IPS-NIHi11 (cell line): ENCODE measurements at regions not wholly inside any gene's neighbourhood (a gene's known extent, or its start where the extent isn't known, plus 50 kb on each side); places are given as distances from the start of the nearest gene placed in this dataset.

ENCODE experiments used
- DNase-seq: peaks from one replicate; pipeline ENCODE4 v3.0.0; 2012; ENCODE audit warnings: mixed read lengths, low spot score

DNA sequence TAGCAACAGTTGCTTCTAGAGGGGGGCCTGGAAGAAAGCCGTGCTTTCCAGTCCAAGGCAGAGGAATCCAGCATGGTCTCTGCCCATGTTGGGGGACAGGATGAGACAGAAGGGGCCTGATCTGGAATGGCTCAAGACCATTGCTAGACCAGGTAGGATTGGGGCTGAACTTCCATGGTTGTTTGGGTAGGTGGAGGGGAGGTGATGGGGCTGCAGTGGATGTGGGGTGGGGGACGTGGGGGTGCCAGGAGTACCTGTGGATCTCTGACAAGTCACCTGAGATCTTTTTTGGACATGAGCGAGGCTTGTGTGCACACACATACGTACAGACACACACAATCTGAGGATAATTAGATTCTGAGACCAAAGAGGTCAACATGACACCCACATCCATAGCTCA lies 228.7 kb upstream of the SKOR2 start:
- no peak for DNase-seq

DNA sequence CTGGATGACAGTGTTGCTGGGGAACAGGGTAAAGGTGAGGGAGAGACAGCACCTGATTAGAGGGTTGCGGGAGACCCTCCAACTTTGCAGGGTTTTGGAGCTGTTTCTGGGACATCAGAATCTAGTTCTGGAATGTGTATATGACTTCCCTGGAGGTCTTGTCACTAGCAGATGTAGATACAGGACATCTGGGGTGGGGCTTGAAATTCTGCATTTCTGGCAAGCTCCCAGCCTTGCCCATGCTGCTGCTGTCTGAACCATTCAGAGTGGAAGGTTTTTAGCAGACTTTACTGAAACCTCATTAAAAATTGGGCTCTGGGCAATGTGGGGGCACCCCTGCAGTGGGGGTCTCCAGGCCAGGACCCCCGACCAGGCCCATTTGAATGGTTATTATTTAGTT lies 220.3 kb upstream of the SKOR2 start:
- no peak for DNase-seq

DNA sequence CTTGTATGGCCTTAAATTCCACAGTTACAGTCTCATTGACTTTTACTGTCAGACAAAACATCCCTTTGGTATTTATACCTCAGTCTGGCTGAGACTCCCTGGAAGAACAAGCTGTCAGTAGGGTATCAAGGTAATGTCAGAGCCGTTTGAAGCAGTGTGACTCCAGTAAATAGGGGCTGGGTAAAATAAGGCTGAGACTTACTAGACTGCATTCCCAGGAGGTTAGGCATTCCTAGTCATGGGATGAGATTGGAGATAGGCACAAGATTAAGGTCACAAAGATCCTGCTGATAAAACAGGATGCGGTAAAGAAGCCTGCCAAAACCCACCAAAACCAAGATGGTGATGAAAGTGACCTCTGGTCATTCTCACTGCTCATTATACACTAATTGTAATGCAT lies 219.5 kb upstream of the SKOR2 start:
- no peak for DNase-seq

DNA sequence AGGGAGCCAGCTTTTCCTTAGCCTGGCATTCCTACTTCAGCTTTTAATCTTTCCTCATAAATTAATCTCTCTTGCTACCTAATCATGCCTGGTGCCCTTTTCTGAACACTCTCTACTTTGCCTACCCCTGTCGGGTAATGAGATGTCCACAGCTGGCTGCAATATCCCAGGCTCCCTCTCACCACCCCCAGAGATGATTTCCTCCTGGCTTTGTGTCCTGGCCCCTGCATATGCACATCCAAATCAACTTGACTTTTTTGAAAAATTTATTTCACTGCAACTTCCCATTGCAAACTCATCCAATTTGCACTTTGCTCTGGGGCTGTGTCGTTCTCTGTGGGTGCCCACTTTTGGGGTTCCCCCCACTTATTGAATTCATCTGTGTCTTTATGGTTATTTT lies 218.1 kb upstream of the SKOR2 start:
- no peak for DNase-seq

DNA sequence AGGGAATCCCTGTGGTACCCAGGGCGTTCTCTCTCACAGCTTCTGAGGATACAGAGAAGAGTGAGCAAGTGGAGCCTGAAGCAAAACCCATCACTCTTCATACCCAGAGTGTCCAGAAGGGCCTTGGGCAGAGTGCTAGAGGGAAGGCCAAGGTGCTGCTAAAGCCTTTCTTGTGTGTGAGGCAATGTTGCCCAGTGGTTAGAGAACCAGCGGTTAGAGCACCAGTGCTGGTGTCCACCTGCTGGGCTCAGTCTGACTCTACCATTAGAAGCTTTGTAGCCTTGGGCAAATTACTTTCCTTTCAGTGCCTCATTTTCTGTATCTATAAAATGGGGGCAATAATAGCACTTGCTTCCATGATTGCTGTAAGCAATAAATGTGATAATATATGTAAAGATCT lies 210.5 kb upstream of the SKOR2 start:
- no peak for DNase-seq

DNA sequence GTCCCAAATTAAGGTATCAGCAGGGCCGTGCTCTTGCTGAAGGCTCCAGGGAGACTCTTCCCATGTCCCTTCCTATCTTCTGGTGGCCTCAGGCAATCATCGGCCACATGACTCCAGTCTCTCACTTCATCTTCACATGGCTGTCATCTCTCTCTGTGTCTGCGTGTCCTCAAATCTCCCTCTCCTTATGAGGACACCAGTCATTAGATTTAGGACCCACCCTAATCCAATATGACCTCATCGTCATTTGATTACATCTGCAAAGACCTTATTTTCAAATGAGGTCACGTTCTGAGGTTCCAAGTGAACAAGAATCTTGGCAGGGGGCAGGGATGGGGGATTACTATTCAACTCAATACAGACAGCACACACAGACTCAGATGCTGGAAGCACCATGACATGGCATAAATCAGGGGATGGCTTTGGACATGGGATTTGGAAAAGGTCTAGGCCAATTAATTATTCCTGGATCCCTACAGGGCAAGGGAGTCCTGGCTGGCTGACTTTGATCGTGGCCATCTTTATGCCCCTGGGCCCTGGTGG lies 210.0 kb upstream of the SKOR2 start:
- DNase-seq, result no peak

DNA sequence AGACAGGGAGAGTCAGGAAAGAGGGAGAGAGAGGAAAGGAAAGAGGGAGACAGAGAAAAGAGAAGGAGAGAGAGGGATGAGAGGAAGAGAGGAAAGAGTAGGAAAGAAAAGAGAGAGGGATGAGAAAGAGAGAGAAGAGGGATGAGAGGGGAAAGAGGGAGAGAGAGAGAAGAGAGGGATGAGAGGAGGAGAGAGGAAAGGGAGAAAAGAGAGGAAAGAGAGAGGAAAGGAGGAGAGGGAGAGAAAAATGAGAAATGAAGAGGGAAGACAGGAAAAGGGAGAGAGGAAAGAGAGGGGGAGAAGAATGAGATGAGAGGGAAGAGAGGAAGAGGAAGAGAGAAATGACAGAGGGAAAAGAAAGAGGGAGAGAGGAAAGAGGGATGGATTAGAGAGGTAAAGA lies 207.0 kb upstream of the SKOR2 start:
- DNase-seq, result no peak

DNA sequence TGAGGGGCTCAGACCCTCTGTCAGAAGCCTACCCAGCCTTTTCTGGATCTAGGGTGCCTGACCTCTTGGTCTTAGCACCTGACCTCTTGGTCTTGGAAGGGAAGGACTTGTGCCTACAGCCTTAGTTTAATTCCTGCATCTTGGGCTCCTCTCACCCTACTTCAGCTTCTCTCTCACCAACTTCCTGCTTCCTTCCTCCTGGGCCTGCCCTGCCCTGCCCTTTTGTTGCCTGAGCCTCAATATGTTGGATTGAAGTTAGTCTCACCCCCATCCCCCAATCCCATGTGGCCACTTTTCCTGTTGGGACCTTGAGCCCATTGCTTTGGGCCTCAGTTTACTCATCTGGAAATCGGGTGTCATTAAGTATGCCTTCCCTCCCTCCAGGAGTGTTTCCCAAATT lies 206.2 kb upstream of the SKOR2 start:
- no peak for DNase-seq

DNA sequence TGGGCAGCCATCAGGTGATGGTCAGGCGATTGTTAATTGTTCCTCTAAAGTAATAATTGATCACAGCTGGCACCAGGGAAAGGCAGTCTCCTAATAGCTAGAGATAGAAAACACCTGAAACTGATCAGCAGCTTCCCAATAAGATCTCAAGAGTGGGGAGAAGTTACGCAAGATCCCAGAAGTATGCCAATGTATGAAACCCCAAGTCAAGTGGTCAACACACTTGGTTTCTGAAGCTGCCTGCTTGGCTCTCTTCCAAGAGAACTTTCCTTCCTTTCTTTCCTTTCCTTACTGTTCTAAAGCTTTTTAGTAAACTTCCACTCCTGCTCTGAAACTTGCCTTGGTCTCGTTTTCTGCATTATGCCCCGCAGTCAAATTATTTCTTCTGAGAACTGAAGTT lies 201.6 kb upstream of the SKOR2 start:
- no peak for DNase-seq

DNA sequence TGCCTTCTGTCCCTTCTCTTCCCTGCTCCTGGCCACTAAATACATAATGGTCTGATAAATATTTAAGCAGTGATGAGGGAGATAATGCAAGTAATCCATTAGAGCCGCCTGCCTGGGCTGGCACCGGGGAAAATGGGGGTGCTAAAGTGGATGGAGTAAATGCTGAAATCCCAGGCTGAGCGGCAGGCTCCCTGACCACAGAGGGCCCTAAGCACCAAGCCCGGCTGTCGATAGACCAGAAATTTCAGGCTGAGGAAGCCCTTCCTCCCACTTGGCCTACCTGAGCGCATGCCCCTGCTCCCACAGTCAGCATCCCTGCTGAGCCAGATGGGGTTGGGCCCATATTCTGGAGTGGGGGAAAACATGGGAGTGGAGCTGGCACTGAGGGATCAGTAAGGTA lies 197.5 kb upstream of the SKOR2 start:
- no peak for DNase-seq

DNA sequence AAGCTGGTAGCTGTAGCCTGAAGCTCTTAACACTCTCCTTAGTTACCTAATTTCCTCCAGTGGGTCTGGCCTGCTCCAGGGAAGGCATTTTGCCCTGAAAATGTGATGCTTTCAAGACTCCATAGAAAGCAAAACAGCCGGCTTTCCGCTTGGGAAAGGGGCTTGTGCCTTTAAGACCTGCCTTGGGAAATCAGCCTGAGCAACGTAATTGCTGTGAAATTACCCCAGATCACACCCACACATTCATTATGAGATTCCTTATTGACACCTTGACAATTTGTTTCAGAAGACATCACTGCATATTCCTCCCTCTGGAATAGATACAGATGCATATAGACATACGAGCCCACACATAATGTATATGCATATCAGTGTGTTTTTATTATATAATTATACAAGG lies 190.5 kb upstream of the SKOR2 start:
- DNase-seq, result no peak

DNA sequence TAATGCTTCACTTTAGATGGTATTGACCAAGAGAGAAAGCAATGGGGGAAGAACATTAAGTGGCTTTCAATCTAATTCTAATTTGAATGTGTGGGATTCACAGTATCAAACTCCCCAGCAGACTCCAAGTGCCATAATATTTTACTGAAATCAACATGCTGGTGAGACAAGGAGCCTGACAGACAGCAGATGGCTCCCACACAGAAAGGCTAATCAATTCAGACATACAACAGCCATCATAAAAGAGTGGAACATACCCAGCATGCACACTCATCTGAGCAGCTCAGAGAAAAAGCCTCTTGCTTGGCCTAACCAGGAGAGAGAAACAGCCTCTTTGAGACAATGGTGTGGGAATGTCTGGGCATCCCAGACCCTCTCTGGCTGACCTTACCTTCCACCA lies 186.5 kb upstream of the SKOR2 start:
- no peak for DNase-seq

DNA sequence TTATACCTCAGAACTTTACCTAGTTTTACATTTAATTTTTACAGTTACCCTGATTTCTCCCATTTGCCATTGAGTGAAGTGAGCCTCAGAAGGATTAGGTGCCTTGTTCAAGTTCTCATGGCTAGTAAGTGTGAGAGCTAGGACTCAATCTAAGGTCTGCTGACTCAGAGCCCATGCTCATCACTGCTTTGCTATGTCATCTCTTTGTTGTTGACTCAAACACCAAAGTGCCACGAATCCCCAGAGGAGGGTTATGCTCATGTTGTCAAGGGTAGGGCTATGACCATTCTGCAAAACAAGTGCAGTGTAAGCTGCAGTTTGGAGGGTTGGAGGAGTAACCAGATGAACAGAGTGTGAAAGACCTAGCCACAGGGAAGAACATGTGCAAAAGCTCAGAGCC lies 185.4 kb upstream of the SKOR2 start:
- DNase-seq, result no peak

DNA sequence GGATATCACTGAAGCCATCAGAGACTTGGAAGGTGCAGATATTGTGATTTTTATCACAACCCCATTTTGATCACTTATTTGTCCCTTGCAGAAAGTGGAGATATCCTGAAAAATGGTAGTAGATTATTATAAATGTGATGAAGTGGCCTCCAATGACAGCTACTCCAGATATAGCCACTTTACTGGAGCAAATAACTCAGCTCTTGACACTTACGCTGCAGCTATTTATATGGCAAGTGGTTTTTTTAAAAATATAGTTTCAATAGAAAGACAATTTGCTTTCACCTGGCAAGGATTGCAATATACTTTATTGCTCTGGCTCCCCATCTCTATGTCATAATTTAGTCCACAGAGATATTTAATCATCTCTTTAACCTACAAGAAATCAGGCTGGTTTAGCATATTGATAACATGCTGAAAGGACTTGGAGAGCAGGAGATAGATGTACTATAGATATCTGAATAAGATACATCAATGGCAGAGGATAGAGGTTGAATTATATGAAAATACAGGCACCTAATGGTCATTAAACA lies 182.8 kb upstream of the SKOR2 start:
- no peak for DNase-seq

DNA sequence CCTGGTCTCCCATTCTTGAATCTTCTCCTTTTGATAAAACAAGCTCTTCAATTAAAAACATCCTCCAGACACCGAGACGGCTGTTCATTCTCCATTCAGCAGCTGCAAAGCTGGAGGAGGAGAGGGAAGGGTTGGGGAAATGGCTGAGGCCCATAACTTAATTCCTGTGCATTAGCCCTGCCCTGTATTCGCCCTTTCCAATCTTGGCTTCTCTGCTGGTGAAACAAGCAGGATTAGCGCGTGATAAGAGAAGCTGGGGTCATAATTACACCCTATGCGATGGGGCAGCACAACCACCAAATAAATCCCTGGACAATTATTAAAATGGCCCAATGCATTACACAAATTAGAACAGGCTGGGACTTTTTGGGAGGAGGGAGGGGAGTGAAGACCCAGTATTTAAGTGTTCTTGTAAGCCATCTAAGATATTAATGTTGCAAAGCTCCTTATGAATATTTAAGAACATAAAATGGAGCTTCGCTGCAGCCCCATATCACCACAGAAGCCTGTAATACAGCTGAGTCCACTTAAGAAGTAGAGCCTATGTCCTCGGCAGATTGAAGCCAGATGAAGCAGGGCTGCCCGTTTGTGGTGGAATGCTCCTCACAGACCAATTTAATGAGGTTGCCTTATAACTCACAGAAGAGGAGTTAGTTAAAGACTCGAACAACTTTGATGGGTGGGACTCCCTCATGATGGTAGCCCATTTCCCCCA lies 176.6 kb upstream of the SKOR2 start:
- no peak for DNase-seq

DNA sequence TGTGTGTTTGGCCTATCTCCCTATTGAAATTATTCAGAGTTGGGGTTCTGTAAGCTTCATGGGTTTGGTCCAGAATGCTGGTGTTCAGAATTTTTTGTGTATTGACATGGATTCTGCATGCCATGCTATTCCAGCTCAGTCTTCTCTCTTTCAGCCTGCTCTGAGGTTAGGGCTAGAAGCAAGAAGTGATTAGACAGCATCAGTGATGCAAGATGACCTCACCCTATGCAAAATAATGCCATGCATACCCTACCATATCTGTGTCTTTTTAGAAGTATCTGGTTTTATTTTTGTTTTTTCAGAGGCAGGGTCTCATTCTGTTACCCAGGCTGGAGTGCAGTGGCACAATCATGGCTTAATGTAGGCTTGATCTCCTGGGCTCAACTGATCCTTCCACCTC lies 175.6 kb upstream of the SKOR2 start:
- no peak for DNase-seq

DNA sequence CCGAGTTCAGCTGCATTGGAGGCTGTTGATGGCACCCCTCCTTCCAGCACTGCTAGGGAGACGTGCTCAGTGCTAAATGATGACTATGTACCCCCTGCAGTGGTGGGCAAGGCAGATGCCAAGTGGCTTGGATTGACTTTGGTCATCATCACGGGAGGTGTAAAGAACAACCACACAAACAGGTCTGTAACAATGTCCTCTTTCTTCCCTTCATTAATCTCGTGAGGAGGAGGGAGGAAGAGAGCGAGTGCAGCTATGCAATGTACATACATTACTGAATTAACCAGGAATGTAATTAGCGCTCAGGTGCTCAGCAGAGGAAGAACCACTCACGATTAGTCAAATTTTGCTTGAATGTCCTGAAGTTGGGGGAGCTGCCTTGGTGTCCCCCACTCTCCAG lies 173.9 kb upstream of the SKOR2 start:
- no peak for DNase-seq

DNA sequence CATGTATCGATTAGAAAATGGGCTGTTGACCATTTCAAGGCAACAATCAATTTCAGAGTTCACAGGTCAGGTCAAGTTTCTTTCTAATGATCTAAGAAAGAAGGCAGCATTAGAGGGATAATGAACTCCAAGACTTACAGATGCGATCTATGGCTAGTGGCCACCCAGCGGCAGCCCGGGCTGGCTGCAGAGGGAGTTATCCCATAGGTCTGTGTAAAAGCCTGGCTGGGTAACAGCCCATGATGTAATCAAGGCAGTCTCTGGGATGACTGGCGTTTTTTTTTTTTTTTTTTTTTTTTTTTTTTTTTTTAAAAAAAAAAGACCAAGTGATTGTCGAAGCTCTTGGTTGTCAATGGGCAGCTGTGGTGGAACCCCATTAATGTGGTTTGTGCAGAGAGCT lies 171.1 kb upstream of the SKOR2 start:
- DNase-seq, result peak; percentile 46

DNA sequence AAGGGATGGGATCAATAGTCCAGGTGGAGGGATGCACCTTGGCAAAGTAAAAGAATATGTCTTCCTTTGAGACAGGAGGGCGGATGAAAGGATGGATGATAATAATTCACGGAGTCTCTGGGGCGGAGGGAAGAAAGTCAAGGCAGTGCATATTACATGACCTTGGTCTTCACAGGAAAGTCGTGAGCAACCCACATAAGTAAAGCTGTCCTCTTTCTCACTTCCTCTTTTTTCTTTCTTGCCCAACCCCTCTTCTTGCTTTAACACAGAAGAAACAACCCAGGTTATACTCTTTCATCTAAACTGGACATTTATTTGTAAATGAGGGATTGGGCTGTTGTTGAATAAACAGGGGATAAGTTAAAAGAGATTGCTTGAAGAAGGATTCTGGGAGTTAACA lies 168.7 kb upstream of the SKOR2 start:
- DNase-seq, result no peak

DNA sequence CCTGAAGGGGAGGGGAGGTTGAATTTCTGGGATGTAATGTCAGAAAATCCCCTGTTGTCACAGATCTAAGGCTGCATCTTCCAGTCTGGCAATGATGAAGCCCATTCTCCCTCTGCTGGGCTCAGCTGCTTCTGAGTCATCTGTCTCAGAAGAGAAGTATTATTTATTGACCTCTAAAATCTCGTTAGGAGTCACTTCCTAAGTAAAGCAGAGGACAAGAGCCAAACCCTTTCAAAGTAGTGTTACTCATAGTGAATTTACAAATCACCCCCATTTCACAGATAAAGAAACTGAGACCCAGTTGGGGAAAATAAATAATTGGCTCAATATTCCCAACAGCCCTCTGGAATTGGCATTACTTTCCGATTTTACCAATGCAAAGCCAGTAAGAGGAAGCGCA lies 167.3 kb upstream of the SKOR2 start:
- no peak for DNase-seq

DNA sequence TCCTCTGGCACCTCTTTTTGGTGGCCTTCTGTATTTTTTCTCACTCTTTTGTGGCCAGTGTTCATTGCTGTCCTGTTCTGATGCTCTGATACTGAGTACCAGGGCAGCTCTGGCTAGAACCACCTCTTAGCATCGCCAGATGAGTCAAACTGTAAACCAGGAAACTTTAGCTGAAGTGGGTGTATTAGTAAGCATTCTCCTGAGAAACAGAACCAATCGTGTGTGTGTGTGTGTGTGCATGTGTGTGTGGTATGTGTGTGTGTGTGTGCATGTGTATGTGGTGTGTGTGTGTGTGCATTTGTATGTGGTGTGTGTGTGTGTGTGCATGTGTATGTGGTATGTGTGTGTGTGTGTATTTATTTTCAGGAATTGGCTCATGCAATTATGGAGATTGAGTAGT lies 166.3 kb upstream of the SKOR2 start:
- DNase-seq, result no peak

DNA sequence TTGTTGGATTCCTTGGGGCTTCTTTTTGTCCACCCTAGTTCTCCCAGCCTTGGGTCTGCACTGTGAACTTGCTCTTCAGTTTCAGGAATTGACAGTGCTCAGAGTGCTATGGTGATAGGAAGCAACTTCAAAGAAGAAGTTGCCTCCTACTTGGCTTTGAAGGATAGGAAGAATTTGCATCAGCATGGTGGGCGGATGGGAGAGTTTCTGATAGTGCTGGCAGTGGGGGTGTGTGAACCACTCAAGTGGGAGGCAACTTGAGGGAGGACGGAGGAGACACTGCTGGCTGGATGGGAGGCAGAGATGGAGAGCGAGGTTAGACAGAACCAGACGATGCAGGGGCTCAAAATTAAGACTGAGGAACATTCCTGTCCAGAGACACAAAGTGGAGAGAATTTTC lies 164.4 kb upstream of the SKOR2 start:
- DNase-seq, result no peak

DNA sequence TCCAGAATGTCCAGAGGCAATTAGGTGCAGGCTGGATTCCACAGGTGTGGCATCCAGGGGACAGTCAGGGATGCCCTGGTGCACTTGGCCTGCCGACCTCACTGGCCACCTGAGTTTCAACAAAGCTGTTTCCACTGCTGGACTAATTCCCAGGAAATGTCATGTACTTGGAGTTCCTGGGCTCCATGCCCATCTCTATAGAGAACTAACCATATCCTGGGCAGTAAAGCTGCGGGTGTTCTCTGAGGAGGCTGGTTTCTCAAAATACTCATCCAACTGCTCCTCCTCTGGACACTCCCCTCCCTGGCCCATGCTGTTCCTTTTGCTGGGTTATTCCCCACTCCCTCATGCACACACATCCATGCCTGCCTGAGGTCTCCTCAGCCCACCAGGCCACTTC lies 161.9 kb upstream of the SKOR2 start:
- DNase-seq, result no peak

DNA sequence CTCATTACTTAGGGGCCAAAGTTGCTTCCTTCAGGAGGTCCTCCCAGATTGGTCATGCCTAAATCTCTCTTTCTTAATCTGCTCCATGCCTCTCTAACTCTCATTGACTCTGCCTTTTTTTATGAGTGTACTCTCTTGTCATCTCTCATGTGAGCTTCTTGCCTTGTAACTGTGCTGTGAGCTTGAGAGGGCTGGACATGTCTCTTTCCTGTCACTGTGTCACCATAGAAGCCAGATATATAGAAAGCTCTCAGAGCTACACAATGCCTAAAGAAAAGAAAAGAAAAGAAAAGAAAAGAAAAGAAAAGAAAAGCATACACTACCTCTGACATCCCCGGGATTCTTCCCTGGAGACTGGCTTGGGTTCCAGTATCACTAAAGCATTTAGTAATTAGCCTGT lies 161.5 kb upstream of the SKOR2 start:
- DNase-seq, result no peak
